Breast epithelium (tissue), 4 donors: ENCODE measurements at regions not wholly inside any gene's neighbourhood (a gene's known extent, or its start where the extent isn't known, plus 50 kb on each side); places are given as distances from the start of the nearest gene placed in this dataset.
A peak's percentile ranks its signal among the peaks of the same experiment; 100 is the strongest.

Experiments
- DNase-seq, 2 donors: peaks; one replicate each; pipeline ENCODE4 v3.0.0-alpha.2; 2019; ENCODE audit warnings: low spot score in 2 of 2
- H3K27ac ChIP-seq, 2 donors: fragments of 200-600 bp; sonication (generic) in 1 of 2; one replicate each; pipeline ENCODE4 v1.5.1; 2016 to 2019; ENCODE audit warnings: mild to moderate bottlenecking in 1 of 2
- H3K27me3 ChIP-seq, 2 donors: fragments of 200-600 bp; sonication (generic) in 1 of 2; one replicate each; pipeline versions ENCODE4 v1.5.1 to v1.6.0; 2017 to 2019; ENCODE audit warnings: control low read depth in 1 of 2, mild to moderate bottlenecking in 1 of 2
- H3K36me3 ChIP-seq: fragments of 200-600 bp; one replicate; pipeline ENCODE4 v1.5.1; 2019
- H3K4me1 ChIP-seq, 2 donors: fragments of 200-600 bp; sonication (generic); one replicate each; pipeline ENCODE4 v1.5.1; 2016 to 2019; ENCODE audit warnings: control low read depth in 1 of 2
- H3K4me3 ChIP-seq, 3 donors: fragments of 200-600 bp; sonication (generic); 1 replicate in 2 of 3; 2 replicates in 1 of 3; pipeline ENCODE4 v1.5.1; 2016 to 2019; ENCODE audit warnings: mild to moderate bottlenecking in 3 of 3, moderate library complexity in 2 of 3
- H3K9me3 ChIP-seq, 2 donors: fragments of 200-600 bp; sonication (generic) in 1 of 2; one replicate each; pipeline ENCODE4 v1.5.1; 2016 to 2019; ENCODE audit warnings: control low read depth in 1 of 2
- CTCF ChIP-seq, 3 donors: fragments of 450-650 bp; IDR thresholded peaks; one replicate each; pipeline ENCODE4 v1.5.1; 2016 to 2017; ENCODE audit warnings: antibody characterized with exemption in 3 of 3, mild to moderate bottlenecking in 3 of 3, moderate library complexity in 3 of 3
- POLR2A ChIP-seq: fragments of 450-650 bp; IDR thresholded peaks from one replicate; pipeline ENCODE4 v1.6.1; 2016; ENCODE audit warnings: antibody characterized with exemption, mild to moderate bottlenecking, moderate library complexity
- POLR2AphosphoS5 ChIP-seq, 3 donors: sonication (generic); formaldehyde crosslinking; IDR thresholded peaks; one replicate each; pipeline ENCODE4 v1.6.1; 2017; ENCODE audit warnings: antibody characterized with exemption in 3 of 3
- intact Hi-C: fragments of 100-400 bp; cut with DNase I; formaldehyde crosslinking; loops from one replicate; pipeline ENCODE4 v1.15.1; 2023; ENCODE audit warnings: low total_unique reads

DNA sequence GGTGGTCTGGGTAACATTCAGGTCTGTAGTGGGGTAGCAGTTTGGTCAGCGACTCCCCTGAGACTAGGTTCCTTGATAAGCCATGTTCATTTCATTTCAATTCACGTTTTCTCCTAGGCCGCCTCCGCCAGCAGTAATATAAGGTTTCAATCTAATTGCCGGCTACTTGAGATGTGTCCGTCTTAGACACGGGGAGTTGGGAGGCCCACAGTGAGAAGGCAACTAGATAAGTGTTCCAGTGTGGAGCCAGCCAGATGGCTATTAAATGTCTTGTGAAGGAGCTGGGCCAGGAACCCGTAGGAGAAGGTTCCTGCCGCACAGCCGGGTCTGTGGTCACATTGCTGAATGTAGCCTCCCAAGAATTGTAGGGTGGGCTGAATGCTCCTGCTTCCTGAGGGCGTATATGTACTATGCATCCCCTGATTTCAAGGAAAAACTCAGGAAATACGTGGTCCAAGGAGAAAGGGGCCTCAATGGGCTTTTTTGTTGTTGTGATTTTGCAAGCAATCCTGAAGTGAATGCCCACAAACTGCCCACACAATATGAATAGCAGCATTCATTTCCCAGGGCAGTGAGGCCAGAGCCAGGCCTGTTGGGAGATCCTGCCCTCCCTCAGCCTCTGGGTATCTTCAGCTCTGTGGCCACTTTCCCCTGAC lies 220.6 kb upstream of the RPL34 start:
- no peak for DNase-seq
- Histone ChIP-seq H3K27me3 (no peaks in the 10 kb centered on the region), H3K36me3 (no peaks in the 10 kb centered on the region), H3K9me3 (no peaks in the 10 kb centered on the region), H3K4me3 (no peak overlapping the region), H3K4me1 (no peaks in the 10 kb centered on the region), H3K27ac (no peak overlapping the region)
- no peak for TF ChIP-seq CTCF (IDR thresholded peaks at IDR 0.05)
- TF ChIP-seq POLR2AphosphoS5 (IDR thresholded peaks at IDR 0.05) = no peak
- no peak for TF ChIP-seq POLR2A
- intact Hi-C loops = no loop called here

DNA sequence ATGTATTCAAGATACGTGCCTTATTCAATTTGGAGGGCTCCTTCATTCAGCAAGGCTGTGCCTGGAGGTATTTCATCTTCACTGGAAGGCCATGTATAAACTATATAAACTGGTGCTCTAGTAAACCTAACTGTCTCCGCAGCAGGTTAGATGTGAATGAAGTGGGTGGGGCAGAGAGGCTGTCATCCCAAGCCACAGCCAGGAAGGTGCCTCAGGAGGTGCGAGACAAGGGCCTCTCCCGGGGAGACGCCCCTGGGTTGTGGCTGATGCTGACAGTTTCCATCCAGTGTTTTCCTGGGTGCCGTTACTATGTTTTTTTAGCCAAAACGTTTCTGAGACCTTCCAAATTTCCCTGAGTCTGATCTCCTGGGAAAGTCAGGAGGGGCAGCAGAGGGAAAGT lies 221.5 kb upstream of the RPL34 start:
- H3K27me3 ChIP-seq = no peaks in the 10 kb centered on the region
- TF ChIP-seq CTCF (IDR thresholded peaks at IDR 0.05) (no peak), POLR2A (no peak), POLR2AphosphoS5 (IDR thresholded peaks at IDR 0.05) (no peak)
- no peak overlapping the region for H3K27ac ChIP-seq
- no peak for DNase-seq
- no peaks in the 10 kb centered on the region for H3K4me1 ChIP-seq
- no peak overlapping the region for H3K4me3 ChIP-seq
- H3K9me3 ChIP-seq = no peaks in the 10 kb centered on the region
- no peaks in the 10 kb centered on the region for H3K36me3 ChIP-seq
- intact Hi-C loops = loop anchor here (1.0 kb wide), 1 partner anchor 30 kb away; no protein-coding TSS in a partner anchor

GRCh38 chr4:108398316-108398715 lies 222.1 kb upstream of the RPL34 start:
- intact Hi-C loops = loop anchor here (1.0 kb wide), 1 partner anchor 29 kb away; no protein-coding TSS in a partner anchor
- peak in 1 of 2 donors; percentile 30 for DNase-seq
- no peaks in the 10 kb centered on the region for H3K9me3 ChIP-seq
- no peaks in the 10 kb centered on the region for H3K27me3 ChIP-seq
- no peaks in the 10 kb centered on the region for H3K4me1 ChIP-seq
- H3K36me3 ChIP-seq = no peaks in the 10 kb centered on the region
- H3K27ac ChIP-seq = no peak overlapping the region
- no peak overlapping the region for H3K4me3 ChIP-seq
- TF ChIP-seq CTCF (IDR thresholded peaks at IDR 0.05) (no peak), POLR2A (no peak), POLR2AphosphoS5 (IDR thresholded peaks at IDR 0.05) (no peak)

DNA sequence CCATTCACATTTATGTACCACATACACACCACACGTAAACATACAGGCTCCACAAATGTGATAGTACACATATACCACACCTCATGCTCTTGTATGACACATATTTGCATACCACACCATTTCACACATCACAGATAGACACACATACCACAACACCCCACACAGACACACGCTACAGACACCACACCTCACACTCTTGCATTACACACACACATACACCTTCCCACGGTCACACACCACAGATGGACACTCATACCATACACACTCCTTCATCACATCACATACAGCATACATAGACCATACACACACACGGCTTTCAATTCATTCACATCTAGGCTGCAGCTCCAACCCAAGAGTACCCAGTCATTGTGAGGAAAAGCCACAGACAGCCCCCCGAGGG lies 222.5 kb upstream of the RPL34 start:
- H3K4me3 ChIP-seq = no peak overlapping the region
- intact Hi-C loops = loop anchor here (1.0 kb wide), 1 partner anchor 29 kb away; no protein-coding TSS in a partner anchor
- H3K36me3 ChIP-seq = no peaks in the 10 kb centered on the region
- no peaks in the 10 kb centered on the region for H3K9me3 ChIP-seq
- H3K4me1 ChIP-seq = no peaks in the 10 kb centered on the region
- DNase-seq = no peak
- no peaks in the 10 kb centered on the region for H3K27me3 ChIP-seq
- no peak for TF ChIP-seq POLR2AphosphoS5 (IDR thresholded peaks at IDR 0.05)
- TF ChIP-seq POLR2A = no peak
- no peak for TF ChIP-seq CTCF (IDR thresholded peaks at IDR 0.05)
- no peak overlapping the region for H3K27ac ChIP-seq

- H3K9me3 ChIP-seq = no peaks in the 10 kb centered on the region
- TF ChIP-seq POLR2A (no peak), CTCF (IDR thresholded peaks at IDR 0.05) (no peak), POLR2AphosphoS5 (IDR thresholded peaks at IDR 0.05) (no peak)
- H3K27ac ChIP-seq = no peak overlapping the region
- intact Hi-C loops = no loop called here
- no peak overlapping the region for H3K4me3 ChIP-seq
- H3K27me3 ChIP-seq = no peaks in the 10 kb centered on the region
- H3K36me3 ChIP-seq = no peaks in the 10 kb centered on the region
- H3K4me1 ChIP-seq = no peaks in the 10 kb centered on the region
- DNase-seq = no peak
Observed at GRCh38 chr4:108396900-108397497, 223.4 kb upstream of the RPL34 start.
